Aorta (tissue), 5 donors: ENCODE measurements at regions not wholly inside any gene's neighbourhood (a gene's known extent, or its start where the extent isn't known, plus 50 kb on each side); places are given as distances from the start of the nearest gene placed in this dataset.

Source experiments
- ATAC-seq: fragments of 200-7000 bp; cut with Tn5 transposase; one replicate; pipeline ENCODE4 v1.9.1; 2022; ENCODE audit warnings: moderate library complexity; ENCODE audit not compliant: low FRiP score
- DNase-seq, 2 donors: peaks; one replicate each; pipeline ENCODE4 v3.0.0-alpha.2; 2020
- H3K27ac ChIP-seq, 2 donors: one replicate each; pipeline ENCODE4 v1.5.1; 2013; ENCODE audit warnings: low read length in 2 of 2, mild to moderate bottlenecking in 2 of 2, moderate library complexity in 2 of 2, control low read depth in 1 of 2, inconsistent platforms in 1 of 2, low read depth in 1 of 2
- H3K27me3 ChIP-seq, 2 donors: one replicate each; pipeline ENCODE4 v1.6.1; 2013; ENCODE audit warnings: control low read depth in 1 of 2, low read length in 1 of 2, mild to moderate bottlenecking in 1 of 2, moderate library complexity in 1 of 2; ENCODE audit not compliant: insufficient read depth in 2 of 2, control insufficient read depth in 1 of 2
- H3K36me3 ChIP-seq, 2 donors: one replicate each; pipeline ENCODE4 v1.6.1; 2013; ENCODE audit warnings: control low read depth in 1 of 2, low read length in 1 of 2, mild to moderate bottlenecking in 1 of 2; ENCODE audit not compliant: insufficient read depth in 2 of 2, control insufficient read depth in 1 of 2
- H3K4me1 ChIP-seq, 2 donors: one replicate each; pipeline ENCODE4 v1.6.1; 2013; ENCODE audit warnings: low read length in 2 of 2, control low read depth in 1 of 2, mild to moderate bottlenecking in 1 of 2, moderate library complexity in 1 of 2; ENCODE audit not compliant: insufficient read depth in 2 of 2, control insufficient read depth in 1 of 2
- H3K4me3 ChIP-seq, 2 donors: one replicate each; pipeline ENCODE4 v1.5.1; 2013; ENCODE audit warnings: low read length in 2 of 2, control low read depth in 1 of 2, mild to moderate bottlenecking in 1 of 2
- H3K9me3 ChIP-seq: one replicate; pipeline ENCODE4 v1.6.1; 2013; ENCODE audit warnings: mild to moderate bottlenecking, low read length; ENCODE audit not compliant: control insufficient read depth
- WGBS, 2 donors: extraction: QIAGEN DNeasy Blood & Tissue Kit; methylation state at CpG; one replicate each; pipeline ENCODE4 v1.1.7; 2013; 5-methylcytosine and 5-hydroxymethylcytosine counted together
- intact Hi-C, 2 donors: fragments of 100-400 bp; cut with DNase I; formaldehyde crosslinking; loops; one replicate each; pipeline versions ENCODE4 v1.14.2 to v1.15.0; 2022
- donor health status: healthy with polysubstance abuse.
- donor health status: Bipolar disorder and iron deficiency.
- donor health status: DM: no; HTN: no; CAD: no.
- donor health status: DM: no; HTN: no; CAD: no.
- donor health status: DM: yes; HTN: yes; CAD: no.

GRCh38 chr10:78520737-78521430, 487.2 kb downstream of the RPS24 start:
- DNase-seq (no peak), ATAC-seq (no peak)
- intact Hi-C loops: no loop called here
- Histone ChIP-seq H3K27ac (no peak overlapping the region), H3K27me3 (no peaks in the 10 kb centered on the region), H3K4me3 (no peak overlapping the region), H3K4me1 (no peaks in the 10 kb centered on the region), H3K9me3 (no peaks in the 10 kb centered on the region), H3K36me3 (no peaks in the 10 kb centered on the region)
- 49 to 56% methylated on average over 4 of the region's 4 CpGs for WGBS, 2 donors

GRCh38 chr10:78523453-78523852, 489.8 kb downstream of the RPS24 start:
- Histone ChIP-seq H3K27me3 (no peaks in the 10 kb centered on the region), H3K36me3 (no peaks in the 10 kb centered on the region), H3K27ac (no peak overlapping the region), H3K9me3 (peaks cover 2% of the 10 kb centered on the region), H3K4me3 (no peak overlapping the region), H3K4me1 (no peaks in the 10 kb centered on the region)
- 91 to 99% methylated on average over 1 of the region's 1 CpG for WGBS, 2 donors
- intact Hi-C loops: no loop called here
- no peak for DNase-seq
- ATAC-seq: no peak

- DNase-seq (no peak), ATAC-seq (no peak)
- Histone ChIP-seq H3K4me1 (no peaks in the 10 kb centered on the region), H3K27ac (no peak overlapping the region), H3K9me3 (peaks cover 2% of the 10 kb centered on the region), H3K36me3 (no peaks in the 10 kb centered on the region), H3K27me3 (no peaks in the 10 kb centered on the region), H3K4me3 (no peak overlapping the region)
- 92 to 93% methylated on average over 5 of the region's 5 CpGs for WGBS, 2 donors
- intact Hi-C loops: no loop called here
Measured at GRCh38 chr10:78524342-78524741, 490.7 kb downstream of the RPS24 start.

GRCh38 chr10:78524941-78525340, 491.3 kb downstream of the RPS24 start:
- Histone ChIP-seq H3K9me3 (peaks cover 2% of the 10 kb centered on the region), H3K27me3 (no peaks in the 10 kb centered on the region), H3K4me3 (no peak overlapping the region), H3K27ac (no peak overlapping the region), H3K4me1 (no peaks in the 10 kb centered on the region), H3K36me3 (no peaks in the 10 kb centered on the region)
- WGBS, 2 donors: 96 to 97% methylated on average over 4 of the region's 4 CpGs
- ATAC-seq (no peak), DNase-seq (no peak)
- intact Hi-C loops: no loop called here

- Histone ChIP-seq H3K4me1 (no peaks in the 10 kb centered on the region), H3K4me3 (no peak overlapping the region), H3K27me3 (no peaks in the 10 kb centered on the region), H3K36me3 (no peaks in the 10 kb centered on the region), H3K27ac (no peak overlapping the region), H3K9me3 (peaks cover 2% of the 10 kb centered on the region)
- 93 to 95% methylated on average over 3 of the region's 3 CpGs for WGBS, 2 donors
- peak; percentile 52 for ATAC-seq
- DNase-seq: no peak
- intact Hi-C loops: no loop called here
Measured at GRCh38 chr10:78526347-78526746, 492.7 kb downstream of the RPS24 start.

GRCh38 chr10:78527296-78527695, 493.6 kb downstream of the RPS24 start:
- intact Hi-C loops: no loop called here
- Histone ChIP-seq H3K27me3 (no peaks in the 10 kb centered on the region), H3K4me3 (no peak overlapping the region), H3K9me3 (peaks cover 2% of the 10 kb centered on the region), H3K27ac (no peak overlapping the region), H3K36me3 (no peaks in the 10 kb centered on the region), H3K4me1 (no peaks in the 10 kb centered on the region)
- 97% methylated on average over 10 of the region's 10 CpGs for WGBS, 2 donors
- DNase-seq: no peak
- no peak for ATAC-seq

GRCh38 chr10:78528749-78529204, 495.1 kb downstream of the RPS24 start:
- 92% methylated on average over 13 of the region's 13 CpGs for WGBS, 2 donors
- ATAC-seq (no peak), DNase-seq (no peak)
- no peaks in the 10 kb centered on the region for H3K4me1 ChIP-seq
- peaks cover 2% of the 10 kb centered on the region for H3K9me3 ChIP-seq
- no peaks in the 10 kb centered on the region for H3K27me3 ChIP-seq
- H3K27ac ChIP-seq: no peak overlapping the region
- no peaks in the 10 kb centered on the region for H3K36me3 ChIP-seq
- no peak overlapping the region for H3K4me3 ChIP-seq
- intact Hi-C loops: no loop called here

- intact Hi-C loops: no loop called here
- ATAC-seq: no peak
- Histone ChIP-seq H3K36me3 (no peaks in the 10 kb centered on the region), H3K4me1 (no peaks in the 10 kb centered on the region), H3K9me3 (peaks cover 2% of the 10 kb centered on the region), H3K27me3 (no peaks in the 10 kb centered on the region), H3K27ac (no peak overlapping the region), H3K4me3 (no peak overlapping the region)
- DNase-seq: no peak
- 97 to 100% methylated on average over 2 of the region's 2 CpGs for WGBS, 2 donors
Measured at GRCh38 chr10:78529262-78529661, 495.6 kb downstream of the RPS24 start.

GRCh38 chr10:78531088-78531487, 497.4 kb downstream of the RPS24 start:
- no peak overlapping the region for H3K27ac ChIP-seq
- DNase-seq: no peak
- ATAC-seq: no peak
- H3K4me3 ChIP-seq: no peak overlapping the region
- H3K27me3 ChIP-seq: no peaks in the 10 kb centered on the region
- intact Hi-C loops: no loop called here
- H3K9me3 ChIP-seq: peaks cover 2% of the 10 kb centered on the region
- no peaks in the 10 kb centered on the region for H3K4me1 ChIP-seq
- 47% methylated on average over 3 of the region's 3 CpGs for WGBS, 2 donors
- H3K36me3 ChIP-seq: no peaks in the 10 kb centered on the region
